HG03175 (cell line): ENCODE measurements at regions not wholly inside any gene's neighbourhood (a gene's known extent, or its start where the extent isn't known, plus 50 kb on each side); places are given as distances from the start of the nearest gene placed in this dataset.

Experiments used
- ATAC-seq: cut with Tn5 transposase; IDR thresholded peaks from one replicate; pipeline ENCODE4 v1.9.1; 2021; ENCODE audit warnings: mild to moderate bottlenecking, moderate library complexity; ENCODE audit not compliant: unreplicated experiment

DNA sequence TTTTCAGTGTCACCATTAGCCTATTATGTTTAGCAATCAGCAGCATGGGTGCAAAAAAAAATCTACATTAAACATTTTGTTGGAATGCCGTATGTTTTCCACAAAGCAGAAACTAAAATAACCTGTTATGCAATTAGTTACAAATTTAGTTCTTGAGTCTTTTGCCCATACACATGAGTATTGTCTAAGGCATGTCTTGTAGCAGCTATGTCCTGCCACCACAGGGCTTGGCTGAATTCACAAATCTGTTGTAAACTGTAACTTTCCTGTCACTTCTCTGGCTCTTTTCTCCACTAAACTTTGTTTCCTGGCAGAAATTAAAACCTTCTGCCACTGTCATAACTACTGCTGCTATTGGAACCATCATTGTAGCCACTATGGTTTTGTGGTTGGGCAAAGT lies 277.9 kb upstream of the SPRY2 start:
- ATAC-seq: no peak

DNA sequence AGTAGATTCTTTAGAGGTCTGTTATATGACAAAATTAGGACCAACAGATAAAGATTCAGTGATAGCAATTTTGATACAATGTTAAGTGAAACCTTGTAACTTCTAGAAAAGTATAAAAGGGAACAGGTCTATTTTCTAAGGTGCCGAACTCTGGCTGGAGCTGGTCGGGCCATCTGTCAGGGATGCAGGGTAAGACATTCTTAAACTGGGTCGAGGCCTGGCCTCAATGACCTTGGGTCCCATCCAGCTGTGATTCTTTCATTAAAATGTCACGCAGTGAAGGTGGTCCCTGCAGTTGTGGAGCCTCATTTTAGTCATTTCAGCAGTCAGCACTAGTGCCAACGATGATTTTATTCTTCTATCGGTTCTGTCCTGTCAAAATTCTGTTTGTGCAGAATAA lies 271.9 kb upstream of the SPRY2 start:
- ATAC-seq: no peak

- no peak for ATAC-seq
Measured at GRCh38 chr13:80611310-80611709, 270.4 kb upstream of the SPRY2 start.

DNA sequence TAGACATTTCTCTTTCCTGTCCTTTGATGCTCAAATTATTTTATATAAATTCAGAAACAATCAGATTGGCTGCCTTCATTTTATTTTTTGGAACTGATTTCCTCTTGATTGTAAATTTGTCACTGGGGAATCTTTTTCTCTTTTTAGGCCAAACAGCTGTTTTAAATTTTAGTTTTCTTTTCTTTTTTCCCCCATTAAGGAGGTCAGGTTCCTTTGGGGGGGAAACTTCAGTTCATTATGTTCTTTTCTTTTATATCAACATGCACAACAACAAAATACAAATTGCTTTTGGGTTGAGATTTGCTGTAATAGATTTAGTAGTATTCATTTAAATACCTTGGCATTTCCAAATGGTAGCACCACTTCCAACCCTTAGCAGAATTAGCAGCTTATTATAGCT lies 264.8 kb upstream of the SPRY2 start:
- no peak for ATAC-seq

GRCh38 chr13:80605011-80605410 lies 264.1 kb upstream of the SPRY2 start:
- ATAC-seq: no peak

DNA sequence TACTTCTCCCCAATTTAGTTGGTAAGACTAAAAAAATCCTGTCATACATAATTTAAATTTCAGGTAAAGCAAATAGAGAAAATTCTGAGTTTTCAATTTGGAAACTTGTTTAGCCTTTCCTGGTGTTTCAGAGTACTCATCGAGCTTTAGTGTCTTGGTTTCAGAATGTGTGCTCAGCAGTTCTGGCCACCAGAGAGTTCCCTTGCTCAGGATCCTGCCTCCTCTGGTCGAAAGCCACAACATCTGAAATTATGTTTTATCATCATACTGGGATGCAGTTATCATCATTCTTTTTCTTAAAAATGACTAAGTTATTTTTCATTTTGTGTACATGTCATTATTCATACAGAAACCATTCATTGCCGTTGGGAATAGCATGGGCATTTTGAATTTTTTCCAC lies 263.2 kb upstream of the SPRY2 start:
- no peak for ATAC-seq

DNA sequence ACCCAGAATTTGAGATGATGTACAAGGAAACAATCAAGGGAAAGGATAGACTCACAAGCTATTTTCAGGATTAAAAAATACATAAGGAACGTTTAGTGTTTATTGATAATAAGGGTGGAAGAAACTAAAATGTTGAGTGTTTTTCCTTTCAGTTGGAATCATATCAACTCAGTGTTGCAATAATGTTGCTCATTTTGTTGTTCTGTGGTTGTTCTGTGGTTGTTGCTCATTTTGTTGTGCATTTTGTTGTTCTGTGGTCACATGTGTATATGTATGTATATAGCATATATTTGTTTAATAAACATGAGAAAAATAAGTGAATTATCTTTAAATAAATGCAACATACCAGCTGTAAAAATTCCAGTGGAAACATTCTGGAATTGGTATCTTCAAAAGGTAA lies 262.4 kb upstream of the SPRY2 start:
- ATAC-seq: no peak

DNA sequence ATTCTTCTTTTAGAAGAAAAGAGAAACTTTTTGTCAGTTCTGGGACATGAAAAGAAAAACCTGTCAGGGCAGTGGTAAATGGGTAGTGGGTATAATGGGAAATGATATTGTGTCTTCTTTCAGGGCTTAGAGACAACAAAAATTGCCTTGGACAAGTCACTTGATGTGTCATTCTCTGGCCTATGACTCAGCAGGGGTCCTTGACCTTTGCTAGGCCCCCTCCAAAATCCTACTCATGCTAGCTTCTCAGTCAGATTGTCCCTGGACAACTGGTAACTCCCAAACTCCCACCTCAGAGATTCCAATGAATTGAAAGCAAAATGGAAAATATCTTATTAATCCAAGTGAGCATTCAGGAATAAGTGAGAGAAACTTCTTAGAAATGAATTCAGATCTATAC lies 258.8 kb upstream of the SPRY2 start:
- ATAC-seq: no peak

DNA sequence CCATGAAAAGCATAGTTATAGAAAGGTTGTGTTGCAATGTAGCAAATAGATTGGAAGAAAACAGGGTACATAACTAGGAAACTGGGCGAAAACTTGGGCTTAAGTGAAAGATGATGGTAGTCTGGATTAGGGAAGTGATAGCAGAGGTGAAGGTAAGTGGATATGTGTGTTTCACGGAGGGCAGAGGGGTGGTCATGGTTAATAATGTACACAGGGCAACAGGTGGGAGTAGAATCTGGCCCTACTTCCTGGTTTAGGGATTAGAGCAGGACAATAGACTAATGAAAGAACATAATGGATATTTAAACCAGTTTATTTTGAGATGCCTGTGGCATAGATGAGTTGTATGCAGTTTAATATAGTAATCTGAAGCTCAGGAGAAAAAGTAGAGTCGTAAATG lies 257.3 kb upstream of the SPRY2 start:
- ATAC-seq: no peak

DNA sequence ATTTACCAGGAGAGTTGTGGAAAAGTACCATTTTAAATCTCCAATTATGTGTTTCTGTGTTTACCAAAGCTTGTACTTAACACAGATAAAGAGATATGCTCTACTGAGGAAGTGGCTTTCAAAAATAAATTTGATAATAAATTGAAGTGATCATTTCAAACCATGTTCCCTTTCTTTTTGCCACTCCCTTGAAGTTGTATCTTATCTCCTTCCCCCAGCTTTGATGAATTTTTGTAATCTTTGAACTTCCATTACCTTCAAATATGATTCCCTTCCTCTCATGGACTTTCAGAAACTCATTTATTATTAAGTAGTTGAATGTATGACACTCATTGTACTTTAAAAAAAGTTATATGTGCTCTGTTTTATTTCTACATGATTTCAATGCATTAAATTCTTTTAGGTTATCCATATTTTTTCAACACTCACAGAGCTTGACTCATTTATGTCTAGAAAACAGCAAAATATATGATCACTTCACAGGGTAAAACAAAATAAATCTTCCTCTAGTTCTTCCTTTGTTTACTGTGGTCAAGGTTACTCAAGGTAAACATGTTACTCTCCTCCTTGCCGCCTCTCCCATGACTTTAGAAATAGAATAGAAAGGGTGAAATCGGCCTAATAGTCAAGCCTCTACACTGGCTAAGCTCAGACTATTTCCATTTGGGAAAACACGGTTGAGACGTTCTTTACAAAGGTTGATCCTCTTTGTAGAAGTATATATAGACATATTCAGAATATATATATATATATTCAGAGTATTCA lies 251.2 kb upstream of the SPRY2 start:
- ATAC-seq: no peak

GRCh38 chr13:80590551-80590950 lies 249.6 kb upstream of the SPRY2 start:
- no peak for ATAC-seq

DNA sequence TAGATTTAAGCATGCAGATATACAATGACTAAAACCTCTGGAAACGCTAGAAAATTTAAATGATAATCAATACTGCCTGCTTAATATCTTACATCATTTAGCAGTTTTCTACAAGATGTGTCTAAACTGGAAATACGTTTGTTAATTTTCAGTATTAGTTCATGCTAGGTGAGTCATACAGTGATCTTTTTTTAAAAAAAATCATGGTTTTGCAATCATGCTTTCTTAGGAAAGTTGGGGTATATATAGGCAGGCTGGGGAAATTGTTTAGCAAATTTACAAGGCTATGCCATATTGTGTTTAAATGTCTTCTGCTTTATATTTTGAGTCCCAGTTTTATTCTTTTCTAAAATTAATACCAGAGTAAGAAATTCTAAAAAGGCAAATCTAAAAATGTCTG lies 245.4 kb upstream of the SPRY2 start:
- ATAC-seq: no peak

- no peak for ATAC-seq
Measured at GRCh38 chr13:80585531-80585930, 244.6 kb upstream of the SPRY2 start.

- ATAC-seq: no peak
Measured at GRCh38 chr13:80584785-80585184, 243.9 kb upstream of the SPRY2 start.

DNA sequence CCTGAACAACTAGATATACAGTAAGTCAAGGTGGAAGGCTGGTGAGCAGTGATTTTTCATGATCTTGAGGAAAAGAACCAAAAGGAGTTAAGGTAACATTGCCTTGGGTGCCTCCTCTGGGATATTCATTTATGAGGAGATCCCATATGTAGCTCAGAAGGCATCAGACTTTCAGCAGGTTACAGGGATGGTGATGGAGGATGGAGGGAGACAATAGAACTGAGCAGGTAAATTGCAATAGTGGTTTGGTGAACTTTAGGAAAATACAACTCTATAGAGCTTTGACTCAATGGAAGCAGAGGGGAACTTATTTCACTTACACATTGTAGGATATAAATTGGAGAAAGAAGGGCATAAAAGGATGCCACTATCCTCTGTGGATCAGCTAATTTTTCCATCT lies 243.4 kb upstream of the SPRY2 start:
- no peak for ATAC-seq

GRCh38 chr13:80577926-80578670 lies 237.2 kb upstream of the SPRY2 start:
- no peak for ATAC-seq

DNA sequence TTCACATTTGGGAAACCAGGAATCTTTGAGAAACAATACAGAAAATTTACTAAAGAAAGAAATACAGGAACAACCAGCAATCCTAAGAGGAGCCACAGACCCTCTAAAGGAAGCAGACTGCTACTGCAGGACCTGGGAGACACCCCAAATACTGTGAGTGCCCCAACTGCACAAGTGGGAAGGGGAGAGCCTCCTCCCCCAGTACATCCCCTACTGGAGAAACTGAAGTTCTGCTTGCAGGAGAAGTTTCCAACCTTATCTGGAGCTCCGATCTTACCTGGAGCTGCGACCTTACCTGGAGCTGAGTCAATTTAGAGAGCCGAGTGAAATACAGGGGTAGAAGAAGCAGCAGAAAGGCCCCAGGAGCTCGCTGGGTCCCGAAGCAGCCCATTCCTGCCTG lies 236.4 kb upstream of the SPRY2 start:
- ATAC-seq: no peak

- ATAC-seq: no peak
Measured at GRCh38 chr13:80574113-80574850, 233.4 kb upstream of the SPRY2 start.

- ATAC-seq: no peak
Measured at GRCh38 chr13:80572923-80573316, 232.0 kb upstream of the SPRY2 start.

GRCh38 chr13:80572308-80572922 lies 231.5 kb upstream of the SPRY2 start:
- no peak for ATAC-seq
